G401 (cell line): ENCODE measurements at regions not wholly inside any gene's neighbourhood (a gene's known extent, or its start where the extent isn't known, plus 50 kb on each side); places are given as distances from the start of the nearest gene placed in this dataset.
A peak's percentile ranks its signal among the peaks of the same experiment; 100 is the strongest.

Experiments used
- DNase-seq: peaks from one replicate; pipeline ENCODE4 v3.0.0-alpha.2; 2015; ENCODE audit warnings: low spot score
- in situ Hi-C: cut with HindIII; loops from 2 replicates; pipeline ENCODE4 v1.10.0; 2016; ENCODE audit warnings: low sequenced_read_pairs, mixed read lengths

DNA sequence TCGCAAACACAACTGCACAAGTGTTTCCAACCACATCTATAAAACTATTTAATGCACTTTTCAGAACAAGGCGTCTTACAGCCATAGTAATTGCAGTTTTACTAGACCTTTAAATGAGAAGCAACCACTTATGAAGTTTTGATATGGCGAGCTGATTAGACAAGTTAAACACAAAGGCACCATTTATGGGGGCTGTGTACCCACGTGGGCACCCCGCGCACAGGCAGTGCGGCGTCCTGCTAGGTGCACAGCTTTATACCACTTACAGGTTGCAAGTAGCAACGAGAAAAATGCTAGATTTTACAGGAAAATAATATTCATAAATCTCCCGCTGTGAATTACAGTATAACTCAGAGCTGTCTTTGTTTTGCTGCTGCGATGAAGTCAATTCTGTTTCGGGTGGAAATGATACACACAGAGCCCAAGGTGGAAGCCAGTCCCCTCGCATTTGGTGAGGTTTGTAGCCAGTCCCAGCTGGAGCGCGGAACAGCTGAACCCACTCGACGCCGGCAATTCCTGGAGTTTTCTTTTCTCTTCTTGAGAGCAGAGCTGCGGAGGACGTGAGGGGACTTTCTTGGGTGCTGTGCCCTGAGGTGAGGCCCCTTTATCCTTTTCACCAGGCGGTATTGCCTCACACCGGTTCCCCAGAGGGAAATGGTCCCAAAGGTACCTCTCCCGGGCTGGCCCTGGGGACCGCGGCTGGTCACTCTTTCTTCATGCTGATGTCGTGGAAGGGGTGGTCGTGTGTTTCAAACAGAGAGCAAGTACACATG, 76.7 kb downstream of the PTGR3 start:
- DNase-seq = no peak
- in situ Hi-C loops = no loop called here

DNA sequence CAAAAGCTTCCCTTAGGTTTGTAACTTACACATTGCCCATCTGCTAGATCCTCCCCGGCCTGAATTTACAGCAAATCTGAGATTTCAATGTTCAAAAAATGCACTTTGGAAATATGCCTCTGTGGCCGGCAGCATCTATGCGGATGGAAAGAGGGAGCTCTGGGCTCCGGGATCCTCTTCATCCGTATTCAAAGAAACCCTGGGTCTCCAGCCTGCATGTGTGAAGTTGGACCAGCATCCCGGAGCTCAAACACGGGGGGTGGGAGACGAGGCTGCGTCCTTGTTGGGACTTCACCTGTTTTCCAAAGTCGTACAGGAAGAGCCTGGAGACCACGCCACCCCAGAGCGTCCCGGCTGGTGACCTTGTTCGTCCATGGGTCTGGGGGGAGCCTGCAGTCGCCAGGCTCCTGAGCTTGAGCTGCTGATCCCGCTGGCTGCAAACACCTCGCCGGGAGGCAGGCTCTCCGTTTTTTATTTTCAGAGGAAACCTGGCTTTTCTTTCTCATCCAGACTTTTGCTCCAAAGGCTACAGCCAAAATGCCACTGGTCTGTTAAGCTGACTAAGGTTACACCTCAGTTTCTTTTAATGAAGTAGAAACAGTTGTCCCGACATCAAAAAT, 77.4 kb downstream of the PTGR3 start:
- DNase-seq = no peak
- in situ Hi-C loops = no loop called here

DNA sequence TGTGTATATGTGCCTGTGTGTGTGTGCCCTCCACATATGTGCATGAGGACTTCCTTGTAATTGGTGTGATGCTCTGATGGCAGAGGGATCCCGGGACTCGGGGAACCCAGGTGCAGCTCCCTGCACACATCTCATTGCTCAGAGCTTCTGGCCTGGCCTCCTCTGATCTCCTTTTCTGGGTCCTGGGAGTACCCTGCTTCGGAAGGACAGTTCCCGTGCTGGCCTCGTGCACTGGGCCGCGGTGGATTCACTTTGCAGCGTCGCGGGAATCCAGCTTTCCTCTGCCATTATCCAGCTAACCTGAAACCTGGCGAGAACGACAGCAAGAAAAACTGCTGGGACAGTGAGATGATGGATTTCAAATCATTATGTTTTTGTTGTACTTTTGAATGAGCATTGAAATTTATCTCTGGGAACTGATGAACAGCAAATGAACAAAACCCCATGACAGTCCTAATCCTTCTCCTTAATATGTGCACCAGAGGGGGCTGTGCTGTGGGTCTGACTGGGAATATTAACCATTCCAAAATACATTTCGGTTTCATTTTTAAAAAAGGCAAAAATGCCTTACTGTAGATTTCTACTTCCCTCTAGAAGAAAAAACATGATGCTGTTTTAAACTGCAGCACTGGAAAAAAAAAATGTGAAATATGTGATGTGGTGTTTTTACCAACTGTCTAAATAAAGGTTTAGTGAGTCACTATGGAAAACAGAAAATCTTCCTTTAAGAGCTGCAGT, 78.2 kb downstream of the PTGR3 start:
- DNase-seq = no peak
- in situ Hi-C loops = no loop called here

DNA sequence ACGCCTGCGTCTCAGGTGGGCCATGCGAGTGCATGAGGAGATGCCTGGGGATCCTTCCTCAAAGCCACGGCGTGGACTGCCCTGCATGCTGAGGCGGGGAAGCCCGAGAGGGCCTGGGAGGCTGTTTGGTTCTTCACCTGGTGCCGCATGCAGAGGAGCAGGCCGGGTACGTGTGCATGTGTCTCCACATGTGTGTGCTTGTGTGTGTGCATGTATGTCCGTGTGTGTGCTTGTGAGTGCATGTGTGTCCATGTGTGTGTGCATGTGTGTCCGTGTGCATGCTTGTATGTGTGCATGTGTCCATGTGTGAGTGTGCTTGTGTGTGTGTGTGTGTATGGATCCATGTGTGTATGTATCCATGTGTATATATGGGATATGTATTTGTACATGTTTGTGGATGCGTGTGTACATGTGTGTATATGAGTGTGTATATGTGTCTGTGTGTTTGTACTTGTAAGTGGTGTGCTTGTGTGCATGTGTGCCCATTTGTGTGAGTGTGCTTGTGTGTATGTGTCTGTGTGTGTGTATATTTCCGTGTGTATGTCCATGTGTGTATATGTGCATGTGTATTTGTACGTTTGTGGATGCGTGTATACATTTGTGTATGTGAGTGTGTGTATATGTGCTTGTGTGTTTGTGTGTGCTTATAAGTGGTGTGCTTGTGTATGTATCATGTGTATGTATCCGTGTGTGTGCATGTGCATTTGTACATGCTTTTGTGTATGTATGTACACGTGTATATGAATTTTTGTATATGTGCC, 79.0 kb downstream of the PTGR3 start:
- in situ Hi-C loops = no loop called here
- DNase-seq = no peak

DNA sequence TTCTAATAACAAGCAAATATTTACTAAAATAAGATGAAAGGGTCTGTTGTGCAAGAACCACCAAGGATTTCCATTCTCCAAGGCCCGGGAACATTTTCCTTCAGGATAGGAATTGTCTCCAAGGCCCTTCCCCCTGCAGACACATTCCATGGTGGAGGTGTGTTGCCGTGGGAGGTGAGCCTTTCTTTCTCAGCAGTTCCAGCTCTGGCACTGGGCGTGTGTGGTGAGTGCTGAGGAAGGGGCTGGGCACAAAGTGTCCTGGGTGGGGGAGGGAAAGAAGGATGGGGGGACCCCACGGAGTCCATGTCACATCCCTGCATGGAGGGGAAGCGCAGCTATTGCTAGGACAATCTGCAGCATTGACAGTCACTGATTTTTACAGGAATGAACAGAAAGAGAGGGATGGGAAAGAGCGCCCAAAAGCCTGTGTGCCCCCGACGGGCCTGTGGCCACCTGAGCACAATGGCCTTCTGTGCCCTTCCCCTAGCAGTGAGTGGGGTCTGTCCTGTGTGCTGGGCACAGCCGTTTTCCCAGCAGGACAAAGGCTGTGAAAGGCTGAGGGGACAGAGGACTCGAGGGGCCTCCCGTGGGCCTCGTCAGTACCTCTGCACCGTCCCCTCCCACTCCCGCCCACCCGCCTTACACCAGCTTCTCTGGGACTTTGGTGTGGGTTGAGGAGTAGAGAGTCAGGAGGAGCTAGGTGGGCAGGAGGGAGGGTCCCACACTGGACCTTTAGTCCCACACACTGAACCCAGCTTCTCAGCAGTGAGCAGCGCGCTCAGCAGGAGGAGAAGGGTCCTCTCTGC, 79.8 kb downstream of the PTGR3 start:
- DNase-seq = no peak
- in situ Hi-C loops = no loop called here

DNA sequence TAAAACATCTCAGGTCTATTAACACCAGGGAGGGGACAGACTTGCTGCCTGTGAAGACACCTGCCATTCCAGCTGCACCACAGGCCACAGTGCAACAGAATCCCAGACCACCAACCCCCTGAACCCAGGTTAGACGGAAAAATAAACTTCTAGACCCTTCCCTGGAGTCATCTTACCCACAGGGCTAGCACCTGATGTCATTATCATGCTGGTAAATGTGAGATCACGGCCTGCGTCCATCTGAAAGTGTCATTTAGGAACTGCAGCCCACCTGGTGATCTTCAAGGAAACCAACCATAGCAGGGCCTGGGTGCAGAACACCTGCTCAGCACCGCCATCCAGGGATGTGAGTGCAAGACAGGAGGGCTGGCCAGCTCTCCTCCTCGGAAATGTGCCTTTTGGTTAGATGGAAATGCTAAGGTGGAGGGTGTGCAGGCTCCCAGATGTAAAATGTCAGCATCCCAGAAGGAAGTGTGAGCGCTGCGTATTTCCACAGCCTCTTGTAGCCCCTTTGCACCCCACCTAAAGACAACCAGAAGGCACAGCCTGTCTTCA, 80.8 kb downstream of the PTGR3 start:
- in situ Hi-C loops = no loop called here
- DNase-seq = no peak

DNA sequence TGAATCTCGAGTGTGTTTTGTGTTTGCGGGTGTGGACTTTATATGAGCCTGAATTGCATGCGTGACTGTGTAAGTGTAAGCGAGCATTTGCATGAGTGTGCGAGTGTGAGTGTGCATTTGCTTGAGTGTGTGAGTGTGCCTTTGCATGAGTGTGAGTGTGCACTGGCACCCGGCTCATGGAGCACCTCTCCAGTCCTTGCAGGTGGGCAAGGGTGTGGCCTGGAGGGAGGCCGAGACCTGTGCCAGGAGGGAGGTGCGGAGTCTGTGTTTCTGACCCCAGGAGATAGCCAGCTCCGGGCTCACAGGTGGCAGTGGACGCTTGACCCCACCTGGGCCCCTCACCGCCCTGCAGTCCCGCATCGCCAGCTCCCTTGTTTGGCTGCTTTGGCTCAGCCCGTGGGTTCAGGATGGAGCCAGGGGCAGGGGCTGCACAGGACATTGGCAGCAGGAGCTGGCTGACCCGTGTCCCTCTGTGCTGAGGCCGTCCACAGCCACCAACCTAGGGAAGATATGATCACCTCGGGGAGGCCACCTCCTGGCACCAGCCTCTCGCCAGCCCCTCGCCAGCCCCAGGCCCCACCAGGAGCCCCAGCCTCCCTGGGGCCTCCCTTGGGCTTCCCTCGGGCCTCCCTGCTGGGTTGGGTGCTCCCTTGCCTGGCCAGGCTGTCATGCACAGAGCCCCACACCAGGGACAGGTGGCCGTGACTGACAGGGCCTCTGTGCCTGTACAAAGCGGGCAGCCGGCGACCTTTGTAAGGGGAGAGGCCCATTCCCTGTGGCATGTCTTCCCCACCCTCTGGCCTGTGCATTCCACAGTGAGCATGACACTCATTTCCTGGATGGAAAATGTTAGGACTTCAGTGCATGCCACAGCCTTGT, 81.6 kb downstream of the PTGR3 start:
- in situ Hi-C loops = no loop called here
- no peak for DNase-seq

DNA sequence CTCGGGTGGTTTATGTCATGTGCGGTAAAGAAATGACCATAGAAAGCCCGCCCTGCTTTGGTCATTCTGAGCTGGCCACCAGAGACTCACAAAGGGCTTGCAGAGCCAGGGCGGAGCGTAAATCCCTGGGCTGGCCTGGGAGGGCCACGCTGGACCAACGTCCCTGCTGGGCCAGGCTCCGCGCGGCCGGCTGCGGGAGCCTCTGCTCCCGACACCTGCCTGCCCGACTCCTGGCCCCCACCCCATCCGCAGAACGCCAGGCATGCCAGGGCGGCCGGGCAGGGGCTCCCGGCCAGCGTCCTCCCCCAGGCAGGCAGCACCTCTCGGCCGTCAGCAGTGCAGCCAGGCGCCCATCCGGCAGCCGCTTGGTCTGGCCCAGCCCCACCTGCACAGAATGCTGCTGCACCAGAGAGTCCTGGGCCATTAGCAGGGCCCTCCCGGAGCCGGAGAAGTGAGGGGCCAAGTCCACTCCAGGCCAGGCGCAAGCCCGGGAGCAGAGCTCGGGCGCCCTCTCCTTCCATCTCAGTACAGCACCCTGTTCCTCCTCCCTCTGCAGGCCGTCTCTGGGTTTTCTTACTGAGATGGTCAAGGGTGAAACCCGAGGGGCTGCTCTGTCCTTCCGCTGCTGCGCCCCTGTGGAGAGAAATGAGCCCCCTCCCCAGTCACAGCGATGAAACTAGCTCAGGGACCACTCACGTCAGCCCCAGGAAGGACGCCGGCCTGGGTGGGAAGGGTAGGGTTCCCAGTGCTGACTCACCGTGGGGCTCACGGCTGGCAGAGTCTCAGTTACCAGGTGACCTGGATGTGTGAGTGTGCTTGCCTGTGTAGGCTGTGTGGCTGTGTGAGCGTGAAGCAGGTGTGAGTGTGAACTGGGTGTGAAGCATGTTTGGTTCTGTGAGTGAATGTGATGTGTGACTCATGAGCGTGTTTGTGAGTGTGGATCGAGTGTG, 83.3 kb downstream of the PTGR3 start:
- in situ Hi-C loops = no loop called here
- peak; percentile 72 for DNase-seq

DNA sequence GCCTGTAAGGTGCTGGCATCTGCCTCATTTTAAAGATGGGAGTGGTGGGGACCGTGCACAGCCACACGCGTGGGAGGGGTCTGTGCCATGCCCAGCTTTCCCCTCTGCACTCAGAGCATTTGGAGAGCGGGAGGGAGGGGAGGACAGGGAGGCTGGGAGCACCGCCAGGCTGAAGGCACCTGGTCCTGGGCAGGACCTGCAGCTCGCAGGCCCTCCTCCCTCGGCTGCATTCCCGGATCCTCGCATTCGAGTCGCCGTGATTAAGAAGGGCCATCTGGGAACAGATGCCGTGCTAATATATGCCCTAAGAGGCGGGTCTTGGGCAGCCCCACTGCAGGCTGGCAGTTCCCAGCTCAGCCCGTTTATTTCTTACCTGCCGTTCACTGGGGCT, 84.0 kb downstream of the PTGR3 start:
- in situ Hi-C loops = no loop called here

DNA sequence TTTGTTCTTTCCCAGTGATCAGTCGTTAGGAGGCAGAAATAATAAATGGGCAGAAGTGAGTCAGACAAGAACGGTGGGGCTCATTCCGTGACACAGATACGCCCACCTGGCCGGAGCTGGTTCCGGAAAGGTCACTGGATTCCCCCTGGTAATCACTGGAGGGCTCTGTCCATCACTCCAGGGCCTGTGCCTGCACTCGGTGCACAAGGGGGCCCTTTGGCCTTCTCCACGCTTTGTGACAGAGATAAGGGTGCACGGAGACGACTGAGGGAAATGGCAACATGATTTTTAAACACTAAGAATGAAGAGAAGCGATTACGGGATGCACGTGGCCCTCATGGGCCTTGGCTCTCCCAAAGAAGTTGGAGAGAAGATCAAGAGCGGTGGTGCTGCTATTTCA, 84.4 kb downstream of the PTGR3 start:
- DNase-seq = no peak
- in situ Hi-C loops = no loop called here

More for the DNA sequence above, 84.0 kb downstream of the PTGR3 start:
- DNase-seq = peak; percentile 92

DNA sequence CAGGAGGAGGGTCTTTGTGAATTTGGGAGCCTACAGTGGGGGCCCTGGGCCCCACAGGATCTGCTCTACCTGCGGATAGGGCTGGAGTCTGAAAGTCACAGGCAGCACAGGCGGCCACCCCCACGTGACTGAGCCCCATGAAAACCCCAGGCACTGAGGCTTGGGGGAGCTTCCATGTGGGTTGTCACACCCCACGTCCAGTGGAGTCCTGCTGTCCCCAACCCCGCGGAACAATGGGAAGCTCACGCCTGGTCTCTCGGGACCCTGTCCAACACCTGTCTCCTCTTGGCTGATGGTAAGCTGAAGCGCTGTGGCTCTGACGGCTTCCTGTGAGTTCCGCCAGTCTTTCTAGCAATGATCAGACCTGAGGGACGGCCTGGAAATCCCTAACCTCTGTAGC, 85.8 kb downstream of the PTGR3 start:
- in situ Hi-C loops = no loop called here
- no peak for DNase-seq

DNA sequence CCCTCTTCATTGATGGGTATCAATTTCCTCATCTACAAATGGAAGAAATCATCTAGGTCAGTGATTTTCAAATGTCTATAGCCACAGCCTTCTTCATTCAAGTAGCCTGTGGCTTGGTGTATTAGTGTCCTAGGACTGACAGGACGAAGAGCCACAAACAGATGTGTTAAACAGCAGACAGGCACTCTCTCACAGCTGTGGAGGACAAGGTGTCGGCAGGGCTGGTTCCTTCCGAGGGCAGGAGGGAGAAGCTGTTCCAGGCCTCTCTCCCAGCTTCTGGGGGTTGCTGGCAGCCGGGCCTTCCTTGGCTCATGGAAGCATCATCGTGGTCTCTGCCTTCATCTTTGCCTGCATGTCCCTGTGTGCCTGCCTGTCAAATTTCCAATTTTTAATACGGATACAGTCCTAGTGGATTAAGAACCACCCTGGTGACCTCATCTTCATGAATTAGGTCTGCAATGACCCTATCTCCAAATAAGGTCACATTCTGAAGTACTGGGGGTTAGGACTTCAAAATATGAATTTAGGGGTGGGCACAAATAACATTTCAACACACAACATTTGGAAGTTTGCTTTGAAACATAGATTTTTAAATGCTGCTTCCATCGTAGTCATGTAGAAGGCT, 86.5 kb downstream of the PTGR3 start:
- DNase-seq = no peak
- in situ Hi-C loops = no loop called here

DNA sequence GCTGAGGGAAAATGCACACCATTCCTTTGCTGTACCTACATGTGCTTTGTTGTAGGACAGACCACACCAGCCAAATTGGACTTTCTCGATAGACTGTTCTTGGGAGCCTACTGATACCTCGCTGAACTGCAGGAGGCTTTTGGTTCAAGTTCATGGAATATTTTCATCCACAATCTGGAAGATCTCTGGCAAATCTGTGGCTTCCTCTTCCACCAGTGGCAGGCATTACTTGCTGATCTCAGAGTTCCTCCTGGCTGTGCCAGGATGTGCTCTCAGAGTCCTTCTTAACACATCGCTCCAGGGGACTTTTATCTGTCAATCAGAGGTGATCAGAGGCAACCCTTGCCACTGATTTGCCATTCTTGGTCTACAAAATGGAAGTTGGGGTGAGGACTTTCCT, 87.7 kb downstream of the PTGR3 start:
- in situ Hi-C loops = no loop called here
- no peak for DNase-seq

DNA sequence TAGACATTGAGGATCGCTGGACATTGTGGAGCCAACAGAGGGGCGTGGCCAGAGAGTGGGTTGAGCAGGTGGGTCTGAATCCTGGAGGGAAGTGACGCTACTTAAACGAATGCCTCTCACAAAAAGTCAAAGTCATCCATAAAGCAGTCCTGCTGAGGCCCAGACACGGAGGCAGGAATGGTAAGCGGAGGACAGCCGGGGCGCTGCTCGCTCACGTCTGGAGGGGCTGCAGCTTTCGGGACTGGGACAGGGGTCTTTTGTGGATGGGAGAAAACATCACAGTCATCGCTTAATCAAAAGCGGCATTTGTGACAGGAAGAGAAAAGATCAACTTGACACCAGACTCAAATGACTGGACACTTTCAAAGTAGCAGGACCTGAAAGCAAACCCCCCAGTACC, 88.4 kb downstream of the PTGR3 start:
- no peak for DNase-seq
- in situ Hi-C loops = no loop called here

DNA sequence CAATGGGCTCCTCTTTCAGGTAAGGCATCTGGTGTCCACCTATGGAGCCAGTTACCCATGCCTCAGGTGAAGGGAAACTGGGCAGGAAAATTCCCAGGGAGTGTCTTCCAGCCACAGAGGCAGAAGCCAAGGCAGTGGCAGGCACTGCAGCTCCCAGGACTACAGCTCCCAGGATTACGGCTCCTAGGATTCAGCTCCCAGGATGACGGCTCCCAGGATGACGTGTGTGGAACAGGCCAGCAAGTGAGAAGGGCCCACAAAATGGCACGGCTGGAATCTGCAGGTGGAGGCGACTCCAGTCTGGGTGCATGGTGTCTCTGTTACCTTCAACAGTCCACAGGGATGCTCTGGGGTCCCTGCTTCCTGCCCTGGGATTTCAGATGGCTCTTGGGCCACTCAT, 92.1 kb downstream of the PTGR3 start:
- in situ Hi-C loops = no loop called here
- DNase-seq = no peak

DNA sequence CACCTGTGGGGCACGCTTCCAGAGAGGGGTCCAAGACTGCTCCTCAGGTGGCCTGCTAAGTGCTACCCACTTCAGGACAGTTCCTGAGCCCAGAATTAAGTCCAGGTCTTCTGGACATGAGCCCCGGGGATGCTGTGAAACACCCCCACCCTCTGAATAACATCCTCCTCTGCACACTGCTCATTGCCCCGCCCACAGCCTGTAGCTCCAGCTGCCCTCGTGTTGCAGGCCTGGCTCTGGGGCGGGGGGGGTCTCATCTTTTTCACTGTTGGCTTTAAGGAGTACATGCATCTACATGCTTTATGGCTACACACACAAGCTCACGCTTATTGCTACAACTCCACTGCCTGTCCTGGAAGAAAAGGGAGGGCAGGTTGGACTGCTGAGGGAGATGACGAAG, 92.8 kb downstream of the PTGR3 start:
- in situ Hi-C loops = no loop called here
- DNase-seq = no peak
